NCI-H345 treated with DMSO at 0.1 percent for 48 hours (cell line): ENCODE measurements at regions not wholly inside any gene's neighbourhood (a gene's known extent, or its start where the extent isn't known, plus 50 kb on each side); places are given as distances from the start of the nearest gene placed in this dataset.
"Not testable (repeated sequence)": the region's sequence is repeated elsewhere in the genome, so short reads cannot be mapped to it uniquely, and the experiment has no call there.

Source experiments
- DNase-seq: peaks from one replicate; lab custom pipeline; 2025; ENCODE audit not compliant: unreplicated experiment; lab: John Stamatoyannopoulos, UW

GRCh38 chr1:99062192-99062591 lies 57.5 kb upstream of the PLPPR5 start:
- no peak for DNase-seq

- DNase-seq = no peak
Measured at GRCh38 chr1:99069146-99069545, 64.5 kb upstream of the PLPPR5 start.

GRCh38 chr1:99078529-99078928 lies 73.9 kb upstream of the PLPPR5 start:
- DNase-seq = not testable (repeated sequence)

GRCh38 chr1:99082366-99082765 lies 77.7 kb upstream of the PLPPR5 start:
- no peak for DNase-seq

GRCh38 chr1:99083338-99083737 lies 78.7 kb upstream of the PLPPR5 start:
- DNase-seq = no peak

- no peak for DNase-seq
Measured at GRCh38 chr1:99084562-99084961, 79.9 kb upstream of the PLPPR5 start.

- no peak for DNase-seq
Measured at GRCh38 chr1:99086057-99086456, 81.4 kb upstream of the PLPPR5 start.

- no peak for DNase-seq
Measured at GRCh38 chr1:99098589-99098988, 93.9 kb upstream of the PLPPR5 start.

GRCh38 chr1:99106274-99106673 lies 101.6 kb upstream of the PLPPR5 start:
- no peak for DNase-seq

GRCh38 chr1:99107680-99108079 lies 103.0 kb upstream of the PLPPR5 start:
- DNase-seq = no peak

GRCh38 chr1:99110140-99111041 lies 105.7 kb upstream of the PLPPR5 start:
- DNase-seq = no peak

- DNase-seq = no peak
Measured at GRCh38 chr1:99115231-99115630, 110.6 kb upstream of the PLPPR5 start.

- no peak for DNase-seq
Measured at GRCh38 chr1:99119188-99119587, 114.5 kb upstream of the PLPPR5 start.

GRCh38 chr1:99122039-99122438 lies 117.4 kb upstream of the PLPPR5 start:
- no peak for DNase-seq

- no peak for DNase-seq
Measured at GRCh38 chr1:99123936-99124335, 119.3 kb upstream of the PLPPR5 start.

GRCh38 chr1:99131546-99131945 lies 126.9 kb upstream of the PLPPR5 start:
- no peak for DNase-seq

- no peak for DNase-seq
Measured at GRCh38 chr1:99133756-99134500, 129.3 kb upstream of the PLPPR5 start.

GRCh38 chr1:99137554-99138206 lies 126.6 kb upstream of the PLPPR4 start:
- DNase-seq = no peak

GRCh38 chr1:99139876-99140275 lies 124.4 kb upstream of the PLPPR4 start:
- no peak for DNase-seq

GRCh38 chr1:99146129-99146848 lies 118.0 kb upstream of the PLPPR4 start:
- peak; percentile 21 for DNase-seq

- no peak for DNase-seq
Measured at GRCh38 chr1:99149952-99150351, 114.3 kb upstream of the PLPPR4 start.
